Stimulated activated CD4-positive, alpha-beta T cell treated with anti-CD3 and anti-CD28 coated beads, Interleukin-2, amount 100 ng/mL, for 24 hours (primary cell): ENCODE measurements at regions not wholly inside any gene's neighbourhood (a gene's known extent, or its start where the extent isn't known, plus 50 kb on each side); places are given as distances from the start of the nearest gene placed in this dataset.
"Not testable (repeated sequence)": the region's sequence is repeated elsewhere in the genome, so short reads cannot be mapped to it uniquely, and the experiment has no call there.

Experiments
- DNase-seq, 2 donors: peaks; one replicate each; pipeline ENCODE4 v3.0.0-alpha.2; 2020

DNA sequence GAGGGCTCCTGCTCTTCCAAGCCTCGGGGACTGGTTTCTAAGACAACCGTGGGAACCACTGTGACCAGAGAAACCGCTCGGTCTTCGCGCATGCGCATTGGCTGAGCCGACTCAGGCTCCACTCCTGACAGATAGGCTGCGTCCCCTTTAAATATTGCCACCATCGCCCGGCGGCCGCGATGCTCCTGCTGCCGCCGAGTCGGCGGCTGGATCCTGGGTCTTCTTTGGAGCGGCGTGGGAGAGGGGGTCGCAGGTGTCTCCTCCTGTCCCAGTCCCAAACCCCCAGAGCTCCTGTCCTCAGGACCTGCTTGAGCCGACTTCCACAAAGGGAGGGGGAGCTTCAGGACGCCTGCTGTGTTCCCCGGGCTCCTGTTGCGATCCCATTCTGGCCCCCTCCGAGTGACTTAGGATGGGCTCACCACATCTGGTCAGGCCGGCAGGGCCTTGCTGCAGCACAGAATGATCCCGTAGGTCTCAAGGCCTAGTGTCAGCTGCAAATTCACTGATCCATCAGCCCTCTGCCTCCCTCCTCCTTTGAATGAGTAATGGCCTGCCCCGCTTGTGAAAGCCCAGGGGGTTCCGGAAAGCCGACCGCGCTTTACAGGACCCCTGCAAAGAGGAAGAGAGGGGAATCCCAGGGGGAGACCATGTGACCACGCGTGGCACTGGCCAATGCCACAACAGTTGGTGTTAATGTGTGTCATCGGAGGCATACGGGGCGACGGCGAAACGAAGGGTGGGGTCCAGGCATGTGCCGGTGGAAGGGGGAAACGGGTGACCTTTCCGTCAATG is 683.2 kb upstream of the TPTE start:
- DNase-seq: no peak

DNA sequence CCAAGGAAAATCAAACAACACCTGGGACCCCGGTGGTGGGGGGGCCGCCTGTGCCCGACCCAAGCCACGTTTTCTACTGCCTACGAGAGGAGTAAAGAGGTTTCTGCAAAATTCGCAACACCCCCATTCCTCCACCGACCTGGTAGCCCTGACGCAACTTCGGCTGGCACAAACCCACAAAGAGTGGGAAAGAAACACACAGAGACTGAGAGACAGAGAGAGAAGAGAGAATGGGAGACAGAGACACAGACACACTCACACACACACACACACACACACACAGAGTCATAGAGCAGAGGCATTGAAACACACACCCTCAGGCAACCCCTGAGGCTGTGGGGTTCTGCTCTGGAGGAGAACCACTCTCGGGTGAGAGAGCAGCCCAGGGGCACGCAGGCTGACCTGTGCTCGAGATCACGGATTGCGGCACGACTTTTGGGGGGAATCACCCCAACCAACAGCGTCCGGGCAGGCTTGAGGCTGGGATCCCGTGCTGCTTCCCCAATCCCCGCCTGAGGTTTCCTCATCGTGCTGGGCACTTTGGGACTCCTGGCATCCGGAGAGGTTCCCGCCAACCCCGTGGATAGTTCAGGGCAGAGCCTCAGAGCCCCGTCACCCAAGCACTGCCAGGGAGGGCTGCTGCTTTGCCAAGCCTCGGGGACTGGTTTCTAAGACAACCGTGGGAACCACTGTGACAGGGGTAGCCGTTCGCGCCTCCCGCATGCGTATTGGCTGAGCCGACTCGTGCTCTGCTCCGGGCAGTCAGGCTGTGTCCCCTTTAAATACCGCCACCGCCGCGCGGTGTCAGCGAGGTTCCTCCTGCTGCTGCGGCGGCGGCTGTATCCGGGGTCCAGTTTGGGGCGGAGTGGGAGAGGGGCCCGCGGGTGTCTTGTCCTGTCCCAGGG is 682.4 kb upstream of the TPTE start:
- DNase-seq: no peak

DNA sequence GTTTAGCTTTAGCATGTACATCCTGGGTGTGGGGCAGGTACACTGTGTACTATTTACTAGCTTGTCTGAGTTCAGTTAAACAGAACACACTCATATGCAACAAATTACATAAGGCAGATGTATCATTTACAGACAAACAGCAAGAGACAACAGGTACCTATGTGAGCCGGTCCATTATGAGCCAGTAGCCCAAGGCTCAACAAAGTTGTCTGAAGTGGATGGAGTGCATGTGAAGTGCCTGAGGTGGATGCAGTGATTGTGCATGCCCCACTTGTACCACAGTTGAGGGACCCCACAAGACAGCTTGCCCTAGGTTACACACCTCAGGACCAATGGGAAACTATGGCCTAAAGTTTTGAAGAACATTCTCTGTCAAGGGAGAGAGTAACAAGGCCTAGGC is 677.3 kb upstream of the TPTE start:
- not testable (repeated sequence) for DNase-seq

DNA sequence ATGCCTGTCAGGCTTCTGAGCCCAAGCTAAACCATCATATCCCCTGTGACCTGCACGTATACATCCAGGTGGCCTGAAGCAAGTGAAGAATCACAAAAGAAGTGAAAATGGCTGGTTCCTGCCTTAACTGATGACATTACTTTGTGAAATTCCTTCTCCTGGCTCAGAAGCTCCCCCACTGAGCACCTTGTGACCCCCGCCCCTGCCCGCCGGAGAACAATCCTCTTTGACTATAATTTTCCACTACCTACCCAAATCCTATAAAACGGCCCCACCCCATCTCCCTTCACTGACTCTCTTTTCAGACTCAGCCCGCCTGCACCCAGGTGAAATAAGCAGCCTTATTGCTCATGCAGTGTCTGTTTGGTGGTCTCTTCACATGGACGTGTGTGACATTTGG is 673.9 kb upstream of the TPTE start:
- DNase-seq: not testable (repeated sequence)

DNA sequence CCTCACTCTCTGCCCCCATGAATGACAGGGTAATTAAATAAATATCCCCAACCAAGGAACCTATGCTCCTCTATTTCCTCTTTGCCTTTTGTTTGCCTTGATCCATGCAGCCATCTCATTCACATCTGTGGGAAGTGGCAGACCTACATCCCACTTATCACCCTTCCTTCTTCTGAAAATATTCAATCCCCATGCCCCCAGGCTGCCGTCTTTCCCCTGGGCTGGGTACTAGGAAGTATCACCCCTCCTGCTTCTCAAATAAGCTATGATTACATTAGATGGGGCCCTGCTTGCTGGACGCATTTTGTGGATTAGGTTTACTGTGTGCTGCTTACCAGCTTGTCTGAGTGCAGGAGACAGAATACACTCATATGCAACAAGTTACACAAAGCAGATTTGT is 670.2 kb upstream of the TPTE start:
- DNase-seq: not testable (repeated sequence)

DNA sequence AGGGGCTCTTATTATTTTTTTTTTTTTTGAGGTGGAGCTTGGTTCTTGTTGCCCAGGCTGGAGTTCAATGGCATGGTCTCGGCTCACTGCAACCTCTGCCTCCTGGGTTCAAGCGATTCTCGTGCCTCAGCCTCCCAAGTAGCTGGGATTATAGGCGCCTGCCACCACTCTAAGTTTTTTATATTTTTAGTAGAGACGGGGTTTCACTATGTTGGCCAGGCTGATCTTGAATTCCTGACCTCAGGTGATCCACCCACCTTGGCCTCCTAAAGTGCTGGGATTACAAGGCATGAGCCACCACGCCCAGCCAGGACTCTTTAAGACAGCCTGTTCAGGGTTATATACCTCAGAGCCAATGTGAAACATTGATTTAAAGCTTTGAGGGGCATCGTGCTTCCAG is 669.7 kb upstream of the TPTE start:
- not testable (repeated sequence) for DNase-seq

DNA sequence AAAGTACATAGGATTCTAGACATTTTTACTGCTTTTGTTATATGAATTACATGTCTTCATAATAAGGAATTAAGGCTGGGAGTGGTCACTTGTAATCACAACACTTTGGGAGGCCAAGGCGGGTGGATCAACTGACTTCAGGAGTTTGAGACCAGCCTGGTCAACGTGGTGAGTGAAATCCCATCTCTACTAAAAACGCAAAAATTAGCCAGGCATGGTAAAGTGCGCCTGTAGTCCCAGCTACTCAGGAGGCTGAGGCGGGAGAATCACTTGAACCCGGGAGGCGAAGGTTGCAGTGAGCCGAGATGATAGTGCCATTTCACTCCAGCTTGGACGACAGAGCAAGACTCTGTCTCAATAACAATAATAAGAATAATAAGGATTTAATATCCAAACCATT is 663.8 kb upstream of the TPTE start:
- DNase-seq: not testable (repeated sequence)

DNA sequence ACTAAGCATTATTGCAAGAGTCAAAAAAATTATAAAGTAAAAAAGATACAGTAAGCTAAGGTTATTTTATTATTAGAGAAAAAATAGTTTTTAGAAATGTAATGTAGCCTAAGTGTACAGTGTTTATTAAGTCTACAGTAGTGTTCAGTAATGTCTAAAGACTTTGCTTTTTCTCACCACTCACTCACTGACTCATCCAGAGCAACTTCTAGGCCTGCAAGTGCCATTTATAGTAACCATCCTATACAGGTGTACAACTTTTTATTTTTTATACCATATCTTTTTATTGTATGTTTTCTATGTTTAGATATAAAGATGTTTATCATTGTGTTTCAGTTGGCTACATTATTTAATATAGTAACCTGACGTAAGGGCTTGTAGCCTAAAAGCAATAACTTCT is 661.5 kb upstream of the TPTE start:
- DNase-seq: not testable (repeated sequence)

DNA sequence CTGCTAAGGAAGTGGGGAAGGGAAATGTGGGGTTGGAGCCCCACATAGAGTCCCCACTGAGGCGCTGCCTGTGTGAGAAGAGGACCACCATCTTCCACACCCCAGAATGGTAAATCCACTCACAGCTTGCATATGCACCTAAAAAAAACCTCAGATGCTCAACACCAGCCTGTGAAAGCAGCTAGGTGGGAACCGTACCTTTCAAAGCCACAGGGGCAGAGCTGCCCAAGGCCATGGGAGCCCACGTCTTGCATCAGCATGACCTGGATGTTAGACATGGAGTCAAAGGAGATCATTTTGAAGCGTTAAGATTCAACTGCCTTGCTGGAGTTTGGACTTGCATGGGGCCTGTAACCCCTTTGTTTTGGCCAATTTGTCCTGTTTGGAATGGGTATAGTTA is 658.9 kb upstream of the TPTE start:
- not testable (repeated sequence) for DNase-seq

DNA sequence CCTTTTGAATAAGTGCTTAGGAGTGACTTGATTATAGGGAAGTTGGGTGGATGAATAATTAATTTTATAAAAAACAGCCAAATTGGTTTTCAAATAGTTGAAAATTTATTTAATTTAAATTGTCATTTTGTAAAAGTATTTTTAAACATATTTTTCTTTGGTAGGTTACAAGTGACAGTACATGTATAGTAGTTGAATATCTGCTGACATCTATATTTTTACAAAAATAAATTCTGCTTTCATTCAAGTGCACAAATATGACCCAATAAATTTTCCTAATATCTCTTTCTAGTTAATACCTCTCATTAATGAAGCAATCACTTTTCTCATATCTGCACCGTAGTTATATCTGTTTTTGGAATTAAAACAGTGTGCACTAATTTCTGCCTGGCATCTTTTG is 653.6 kb upstream of the TPTE start:
- DNase-seq: not testable (repeated sequence)

DNA sequence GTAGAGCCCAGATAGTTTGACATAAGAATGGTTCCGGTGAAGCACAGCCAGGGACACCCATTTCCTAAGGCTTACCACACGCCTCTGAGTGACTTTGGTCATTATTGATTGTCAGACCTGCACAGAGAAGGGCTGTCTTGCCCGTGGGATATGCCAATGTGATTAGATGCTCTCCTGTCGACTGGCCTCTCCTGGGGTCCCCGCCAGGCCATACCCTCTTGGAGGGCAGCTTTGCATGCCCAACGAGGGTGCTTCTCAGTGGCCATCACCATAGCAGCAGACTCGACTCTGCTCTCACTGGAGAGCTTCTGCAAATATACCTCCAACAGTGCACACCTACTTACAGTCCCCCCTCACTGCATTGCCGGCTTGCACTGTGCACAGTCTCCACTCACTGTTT is 648.3 kb upstream of the TPTE start:
- DNase-seq: not testable (repeated sequence)

DNA sequence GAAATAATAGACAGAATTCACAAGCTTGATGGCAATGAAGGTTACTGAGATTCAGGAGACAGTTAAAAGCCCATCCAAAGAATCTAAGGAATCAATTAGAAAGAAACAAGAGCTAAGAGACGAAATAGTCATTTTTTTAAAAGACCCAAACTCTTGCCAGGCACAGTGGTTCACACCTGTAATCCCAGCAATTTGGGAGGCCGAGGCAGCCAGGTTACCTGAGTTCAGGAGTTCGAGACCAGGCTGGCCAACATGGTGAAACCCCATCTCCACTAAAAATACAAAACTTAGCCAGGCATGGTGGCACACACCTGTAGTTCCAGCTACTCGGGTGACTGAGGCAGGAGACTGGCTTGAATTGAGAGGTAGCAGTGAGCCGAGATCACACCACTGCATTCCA is 647.2 kb upstream of the TPTE start:
- not testable (repeated sequence) for DNase-seq

DNA sequence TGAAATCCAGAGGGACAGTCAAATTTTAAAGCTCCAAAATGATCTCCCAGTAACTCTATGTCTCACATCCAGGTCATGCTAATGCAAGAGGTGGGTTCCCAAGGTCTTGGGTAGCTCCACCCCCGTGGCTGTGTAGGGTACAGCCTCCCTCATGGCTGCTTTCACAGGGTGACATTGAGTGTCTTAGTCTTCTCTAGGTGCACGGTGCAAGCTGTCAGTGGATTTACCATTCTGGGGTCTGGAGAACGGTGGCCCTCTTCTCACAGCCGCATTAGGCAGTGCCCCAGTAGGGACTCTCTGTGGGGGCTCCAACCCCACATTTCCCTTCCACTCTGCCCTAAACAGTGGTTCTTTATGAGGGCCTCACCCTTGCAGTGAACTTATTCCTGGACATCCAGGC is 640.0 kb upstream of the TPTE start:
- not testable (repeated sequence) for DNase-seq

DNA sequence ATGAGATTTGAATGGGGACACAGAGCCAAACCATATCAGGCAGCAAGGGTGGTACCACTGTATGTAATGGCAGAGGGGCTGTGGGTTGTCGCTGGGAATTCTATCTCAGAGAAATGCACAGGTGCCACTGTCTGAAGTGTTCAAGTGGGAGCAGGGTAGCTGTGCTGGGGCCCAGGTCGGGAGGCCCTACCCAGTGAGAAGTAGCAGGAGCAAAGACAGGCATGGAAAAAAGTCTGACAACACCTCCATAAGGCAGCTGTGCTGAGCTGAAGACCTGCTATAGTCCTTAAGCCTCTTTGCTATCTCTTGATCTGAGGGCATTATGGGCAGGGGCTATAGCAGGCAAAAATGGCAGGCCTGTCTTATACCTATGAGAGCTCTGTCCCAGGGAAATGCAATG is 638.3 kb upstream of the TPTE start:
- DNase-seq: not testable (repeated sequence)

DNA sequence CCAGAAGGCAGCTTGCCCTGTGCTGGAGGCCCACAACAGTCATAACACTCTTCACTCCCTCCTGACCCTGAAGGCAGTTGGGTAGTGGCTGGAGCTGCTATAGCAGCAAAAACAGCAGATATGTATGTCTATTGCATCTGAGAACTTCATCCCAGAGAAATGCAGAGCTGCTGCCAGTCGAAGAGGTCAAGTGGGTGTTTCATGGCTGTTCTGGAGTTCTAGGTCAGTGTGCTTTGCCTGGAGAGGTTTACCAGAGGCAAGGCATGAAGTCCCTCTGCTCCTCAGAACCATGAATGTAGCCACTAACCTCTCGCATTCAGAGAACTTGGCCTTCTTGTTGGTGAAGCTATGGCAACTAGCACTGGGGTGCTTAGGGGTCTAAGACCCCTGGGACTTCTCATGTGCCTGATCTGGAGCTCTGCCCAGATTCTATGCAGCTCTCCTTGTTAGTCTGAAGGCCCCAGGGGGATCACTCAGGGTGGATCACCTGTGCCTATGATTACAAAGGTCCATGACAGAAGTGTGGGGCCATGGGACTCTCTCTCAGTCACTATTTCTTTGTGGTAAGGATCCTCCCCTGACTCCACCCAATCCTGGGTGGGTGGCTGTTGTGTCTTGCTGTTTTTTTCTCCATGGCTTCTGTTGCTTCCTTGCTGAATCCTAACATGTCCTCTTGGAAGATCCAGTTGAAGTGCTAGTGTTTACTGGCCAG is 637.7 kb upstream of the TPTE start:
- not testable (repeated sequence) for DNase-seq

DNA sequence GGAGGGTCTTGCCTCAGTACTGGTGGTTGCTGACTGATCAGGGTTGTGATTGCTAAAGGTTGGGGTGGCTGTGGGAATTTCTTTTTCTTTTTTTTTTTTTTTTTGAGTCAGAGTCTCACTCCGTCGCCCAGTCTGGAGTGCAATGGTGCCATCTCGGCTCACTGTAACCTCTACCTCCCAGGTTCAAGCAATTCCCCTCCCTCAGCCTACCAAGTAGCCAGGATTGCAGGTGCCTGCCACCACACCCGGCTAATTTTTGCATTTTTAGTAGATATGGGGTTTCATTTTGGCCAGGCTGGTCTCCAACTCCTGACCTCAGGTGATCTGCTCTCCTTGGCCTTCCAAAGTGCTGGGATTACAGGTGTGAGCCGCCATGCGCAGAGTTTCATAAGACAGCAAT is 632.9 kb upstream of the TPTE start:
- not testable (repeated sequence) for DNase-seq

DNA sequence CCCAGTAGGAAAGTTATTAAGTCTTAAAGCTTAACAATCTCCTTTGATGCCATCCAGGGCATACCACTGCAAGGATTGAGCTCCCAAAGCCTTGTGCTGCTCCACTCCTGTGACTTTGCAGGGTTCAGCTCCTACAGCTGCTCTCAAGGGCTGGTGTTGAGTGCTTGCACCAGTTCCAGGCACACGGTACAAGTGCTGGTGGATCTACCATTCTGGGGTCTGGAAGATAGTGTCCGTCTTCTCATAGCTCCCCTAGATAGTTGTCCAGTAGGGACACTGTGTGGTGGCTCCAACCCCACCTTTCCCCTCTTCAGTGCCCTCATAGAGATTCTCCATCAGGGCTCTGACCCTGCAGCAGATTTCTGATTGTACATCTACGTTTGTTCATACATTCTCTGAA is 617.8 kb upstream of the TPTE start:
- DNase-seq: not testable (repeated sequence)

DNA sequence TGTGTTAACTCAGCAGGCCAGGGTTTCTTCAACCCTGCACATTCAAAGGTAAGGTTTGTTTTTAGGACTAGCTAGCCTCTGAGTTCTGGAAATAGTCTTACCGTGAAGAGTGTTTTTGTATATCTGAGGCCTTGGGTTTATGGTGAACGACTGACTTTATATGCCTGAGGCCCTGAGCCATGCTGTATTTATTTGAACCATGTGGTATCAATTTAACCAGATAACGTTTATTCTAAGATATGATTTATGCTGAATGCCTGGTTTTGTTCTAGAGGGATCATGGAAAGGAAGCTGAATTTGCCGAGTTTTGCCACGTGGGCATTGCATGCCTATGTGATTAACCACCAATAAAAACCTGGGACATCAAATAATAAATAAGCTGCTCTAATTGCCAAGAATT is 607.2 kb upstream of the TPTE start:
- not testable (repeated sequence) for DNase-seq

DNA sequence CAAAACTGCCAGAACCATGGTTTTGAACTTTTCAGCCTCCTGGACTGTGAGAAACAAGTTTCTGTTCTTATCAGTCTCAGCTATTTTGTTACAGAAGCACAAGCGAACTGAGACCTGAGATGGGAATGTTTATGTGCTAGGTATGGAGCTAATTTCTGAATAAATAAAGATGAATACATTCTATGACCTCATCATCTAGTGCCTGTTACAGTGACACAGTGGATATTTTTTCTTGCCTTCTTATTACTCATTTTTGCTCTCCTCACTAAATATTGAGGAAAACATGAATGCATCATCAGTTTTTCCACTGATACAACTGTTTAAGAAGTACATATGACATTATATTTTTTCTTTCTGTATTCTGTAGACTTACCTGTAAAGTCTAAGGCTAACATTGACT is 601.9 kb upstream of the TPTE start:
- not testable (repeated sequence) for DNase-seq

DNA sequence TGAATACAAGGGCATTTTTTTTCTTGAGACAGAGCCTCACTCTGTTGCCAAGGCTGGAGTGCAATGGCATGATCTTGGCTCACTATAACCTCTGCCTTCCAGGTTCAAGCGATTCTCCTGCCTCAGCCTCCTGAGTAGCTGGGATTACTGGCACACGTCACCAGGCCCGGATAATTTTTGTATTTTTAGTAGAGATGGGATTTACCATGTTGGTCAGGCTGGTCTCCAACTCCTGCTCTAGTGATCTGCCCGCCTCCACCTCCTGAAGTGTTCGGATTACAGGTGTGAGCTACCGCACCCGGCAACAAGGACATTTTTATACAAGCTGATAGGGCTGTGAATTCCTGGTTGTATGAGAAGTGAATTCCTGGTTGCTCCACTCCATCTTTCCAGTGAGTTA is 577.7 kb upstream of the TPTE start:
- not testable (repeated sequence) for DNase-seq

DNA sequence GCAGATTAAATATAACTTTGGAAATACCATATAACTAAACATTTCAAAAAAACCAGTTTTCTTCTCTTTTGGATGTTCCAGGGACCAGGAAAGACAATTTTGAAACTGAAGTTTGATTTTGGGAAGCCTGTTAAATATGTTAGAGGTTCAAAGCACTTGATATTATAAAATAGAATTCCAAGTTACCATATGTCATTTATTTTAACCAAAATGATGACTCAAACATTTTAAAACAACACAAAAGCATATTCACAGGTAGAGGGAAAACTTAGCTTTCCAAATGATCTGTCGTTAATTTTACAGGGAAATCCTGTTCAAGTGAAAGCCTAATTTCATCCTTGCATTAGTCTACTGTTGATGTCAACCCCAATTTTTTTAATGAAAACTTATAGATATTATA is 575.3 kb upstream of the TPTE start:
- not testable (repeated sequence) for DNase-seq

DNA sequence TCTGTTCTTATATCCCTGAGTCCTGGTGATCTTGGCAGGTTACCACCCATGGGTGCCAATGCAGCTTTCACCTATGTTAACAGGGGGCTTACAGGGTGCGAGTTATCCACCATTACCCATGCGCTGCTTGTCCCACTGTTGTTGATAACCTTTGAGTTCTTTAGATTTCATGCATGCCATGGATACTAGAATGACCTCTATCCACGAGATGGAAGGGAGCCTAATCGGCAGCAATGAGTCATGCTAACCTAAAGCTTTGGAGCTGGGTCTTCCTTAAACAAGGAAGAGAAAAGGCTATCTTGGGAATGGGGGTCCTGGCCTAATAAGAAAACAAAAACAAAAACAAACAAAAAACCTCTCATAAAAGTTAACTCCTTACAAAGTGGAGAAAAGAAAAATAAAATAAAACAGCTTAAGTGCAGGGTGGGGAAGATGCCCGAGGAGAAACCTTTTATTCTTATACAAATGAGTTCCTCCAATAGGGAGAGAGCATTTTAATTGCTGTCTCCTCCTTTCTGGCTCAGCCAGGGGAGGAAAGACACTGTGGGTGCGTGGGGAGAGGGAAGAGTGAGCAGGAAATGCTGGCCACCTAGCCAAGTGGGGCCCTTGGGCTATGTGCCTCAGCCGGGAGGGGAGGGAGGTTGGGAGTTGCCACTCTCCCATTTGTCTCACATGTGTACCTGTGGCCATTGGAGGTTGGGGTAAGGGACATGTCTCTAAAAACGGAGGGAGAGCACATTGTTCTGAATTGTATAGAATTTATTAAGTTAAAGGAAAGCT is 571.7 kb upstream of the TPTE start:
- DNase-seq: not testable (repeated sequence)
